GM23338 (cell line): ENCODE measurements at regions not wholly inside any gene's neighbourhood (a gene's known extent, or its start where the extent isn't known, plus 50 kb on each side); places are given as distances from the start of the nearest gene placed in this dataset.

Source experiments
- ATAC-seq: fragments of 200-7000 bp; cut with Tn5 transposase; 3 replicates; pipeline ENCODE4 v1.9.1; 2020
- DNase-seq: peaks from one replicate; pipeline ENCODE4 v3.0.0-alpha.2; 2015; ENCODE audit warnings: low spot score
- H2AFZ ChIP-seq: fragments of 200-600 bp; sonication (generic); 2 replicates; pipeline ENCODE4 v1.8.0; 2016; ENCODE audit warnings: antibody characterized with exemption, mild to moderate bottlenecking, moderate library complexity
- H3F3A ChIP-seq: fragments of 200-600 bp; sonication (generic); replicated peaks from 2 replicates; pipeline ENCODE4 v1.8.0; 2017; ENCODE audit warnings: antibody characterized with exemption, mixed run types, low read depth
- H3K27ac ChIP-seq: fragments of 200-600 bp; sonication (generic); 2 replicates; pipeline ENCODE4 v1.6.1; 2016; ENCODE audit warnings: low read depth
- H3K27me3 ChIP-seq: fragments of 200-600 bp; sonication (generic); 2 replicates; pipeline ENCODE4 v1.8.0; 2016; ENCODE audit warnings: mild to moderate bottlenecking, mixed run types, moderate library complexity; ENCODE audit not compliant: insufficient read depth
- H3K36me3 ChIP-seq: fragments of 200-600 bp; sonication (generic); 2 replicates; pipeline ENCODE4 v1.8.0; 2016; ENCODE audit warnings: mild to moderate bottlenecking; ENCODE audit not compliant: insufficient read depth
- H3K4me1 ChIP-seq: fragments of 200-600 bp; sonication (generic); 2 replicates; pipeline ENCODE4 v1.8.0; 2016; ENCODE audit warnings: mild to moderate bottlenecking, moderate library complexity; ENCODE audit not compliant: insufficient read depth
- H3K4me2 ChIP-seq: fragments of 200-600 bp; sonication (generic); 2 replicates; pipeline ENCODE4 v1.7.1; 2017; ENCODE audit warnings: mixed run types
- H3K4me3 ChIP-seq: fragments of 200-600 bp; sonication (generic); 2 replicates; pipeline ENCODE4 v1.6.1; 2016; ENCODE audit warnings: mixed run types
- H3K79me2 ChIP-seq: fragments of 200-600 bp; sonication (generic); replicated peaks from 2 replicates; pipeline ENCODE4 v1.8.0; 2017; ENCODE audit warnings: mild to moderate bottlenecking; ENCODE audit not compliant: insufficient read depth
- H3K9me2 ChIP-seq: fragments of 200-600 bp; sonication (generic); 2 replicates; pipeline ENCODE4 v1.8.0; 2017; ENCODE audit not compliant: insufficient read depth
- H4K20me1 ChIP-seq: fragments of 200-600 bp; sonication (generic); replicated peaks from 2 replicates; pipeline ENCODE4 v1.8.0; 2017; ENCODE audit warnings: mild to moderate bottlenecking; ENCODE audit not compliant: insufficient read depth
- H3K27ac Mint-ChIP-seq: 2 replicates; pipeline ENCODE4 v1.8.0; 2020; ENCODE audit warnings: inconsistent platforms, mild to moderate bottlenecking, moderate library complexity, mixed read lengths
- H3K27me3 Mint-ChIP-seq: 3 replicates; pipeline ENCODE4 v1.8.0; 2022; ENCODE audit warnings: low read depth, mild to moderate bottlenecking, moderate library complexity, mixed read lengths, inconsistent platforms; ENCODE audit not compliant: insufficient read depth, poor library complexity
- H3K36me3 Mint-ChIP-seq: 3 replicates; pipeline ENCODE4 v1.8.0; 2021; ENCODE audit warnings: low read depth, mild to moderate bottlenecking, inconsistent platforms, moderate library complexity, mixed read lengths
- H3K4me1 Mint-ChIP-seq: 3 replicates; pipeline ENCODE4 v1.8.0; 2020; ENCODE audit warnings: mild to moderate bottlenecking, inconsistent platforms, mixed read lengths
- H3K4me3 Mint-ChIP-seq: 3 replicates; pipeline ENCODE4 v1.8.0; 2021; ENCODE audit warnings: moderate library complexity, mild to moderate bottlenecking, inconsistent platforms, mixed read lengths
- H3K9me3 Mint-ChIP-seq: 3 replicates; pipeline ENCODE4 v1.8.0; 2020; ENCODE audit warnings: moderate library complexity, mild to moderate bottlenecking, inconsistent platforms, mixed read lengths
- CREB1 ChIP-seq: fragments of 250-450 bp; sonication (Bioruptor Pico); IDR thresholded peaks from 2 replicates; pipeline ENCODE4 v1.5.0; 2020; ENCODE audit warnings: low read depth, mild to moderate bottlenecking, moderate library complexity
- CTCF ChIP-seq, 2 experiments: fragments of 200-600 bp in 1 of 2; sonication (generic) in 1 of 2; conservative IDR thresholded peaks; 2 replicates each; pipeline versions ENCODE4 v1.5.1 to v1.6.1; 2016 to 2017; ENCODE audit warnings: antibody characterized with exemption in 2 of 2, low read depth in 2 of 2, mild to moderate bottlenecking in 2 of 2, moderate library complexity in 1 of 2
- ETS1 ChIP-seq: IDR thresholded peaks from 2 replicates; pipeline ENCODE4 v1.6.1; 2016; ENCODE audit warnings: antibody characterized with exemption
- EZH2 ChIP-seq: fragments of 200-600 bp; sonication (generic); IDR thresholded peaks from one replicate; pipeline ENCODE4 v1.8.0; 2017; ENCODE audit warnings: antibody characterized with exemption, mild to moderate bottlenecking, low read depth; ENCODE audit not compliant: unreplicated experiment
- JUNB ChIP-seq: IDR thresholded peaks from one replicate; pipeline ENCODE4 v1.6.1; 2016; ENCODE audit warnings: antibody characterized with exemption; ENCODE audit not compliant: unreplicated experiment
- NANOG ChIP-seq: IDR thresholded peaks from 2 replicates; pipeline ENCODE4 v1.6.1; 2016; ENCODE audit warnings: antibody characterized with exemption, borderline replicate concordance
- POLR2AphosphoS5 ChIP-seq: IDR thresholded peaks from 2 replicates; pipeline ENCODE4 v1.6.1; 2016; ENCODE audit warnings: antibody characterized with exemption, low read depth
- REST ChIP-seq: IDR thresholded peaks from one replicate; pipeline ENCODE4 v1.6.1; 2018; ENCODE audit warnings: antibody characterized with exemption; ENCODE audit not compliant: unreplicated experiment
- ZNF331 ChIP-seq: fragments of 250-450 bp; sonication (Bioruptor Pico); IDR thresholded peaks from 2 replicates; pipeline ENCODE4 v1.5.0; 2020; ENCODE audit warnings: low read depth, mild to moderate bottlenecking, moderate library complexity
- ZNF462 ChIP-seq: fragments of 250-450 bp; sonication (Bioruptor Pico); IDR thresholded peaks from 2 replicates; pipeline ENCODE4 v1.5.0; 2020; ENCODE audit warnings: mild to moderate bottlenecking, moderate library complexity

GRCh38 chr1:215457213-215457612, 109.9 kb upstream of the KCTD3 start (continued):
- TF ChIP-seq CREB1 (CRISPR knock-in tag) (no peak), ZNF331 (CRISPR knock-in tag) (no peak), CTCF (conservative IDR thresholded peaks at IDR 0.05; ENCODE audit: low read depth in 2 of 2) (no peak), POLR2AphosphoS5 (no peak)

- ATAC-seq (no peak), DNase-seq (no peak)
- H2AFZ ChIP-seq = no peak overlapping the region
- no peaks in the 10 kb centered on the region for H3K79me2 ChIP-seq
- no peaks in the 10 kb centered on the region for H3K9me3 Mint-ChIP-seq
- no peak overlapping the region for H3K4me3 Mint-ChIP-seq
- no peaks in the 10 kb centered on the region for H3F3A ChIP-seq
- no peaks in the 10 kb centered on the region for H3K27me3 ChIP-seq
- no peaks in the 10 kb centered on the region for H4K20me1 ChIP-seq
- H3K36me3 Mint-ChIP-seq = no peaks in the 10 kb centered on the region
- TF ChIP-seq NANOG (no peak), ZNF331 (CRISPR knock-in tag) (no peak), ETS1 (no peak), JUNB (no peak), ZNF462 (CRISPR knock-in tag) (no peak), REST (no peak), EZH2 (no peak)
- H3K4me2 ChIP-seq = no peak overlapping the region
- H3K27ac Mint-ChIP-seq = no peak overlapping the region
- H3K4me3 ChIP-seq = no peak overlapping the region
- no peaks in the 10 kb centered on the region for H3K36me3 ChIP-seq
- H3K27me3 Mint-ChIP-seq = no peaks in the 10 kb centered on the region
- H3K4me1 Mint-ChIP-seq = no peaks in the 10 kb centered on the region
- no peaks in the 10 kb centered on the region for H3K4me1 ChIP-seq
- H3K9me2 ChIP-seq = no peaks in the 10 kb centered on the region
- no peak overlapping the region for H3K27ac ChIP-seq
These were observed 109.0 kb upstream of the KCTD3 start for GRCh38 chr1:215458104-215458503.
